ENCODE measurements at regions not wholly inside any gene's neighbourhood (a gene's known extent, or its start where the extent isn't known, plus 50 kb on each side); places are given as distances from the start of the nearest gene placed in this dataset.

- Histone ChIP-seq H2AK5ac (ENCODE audit: low read depth, low read length) (no peak overlapping the region), H2BK15ac (ENCODE audit: low read depth, low read length) (no peak overlapping the region), H3K4me1 (ENCODE audit: control insufficient read depth, insufficient read depth, low read length) (peaks cover 5% of the 10 kb centered on the region; the same call in 1 of the 2 replicates), H3K14ac (replicated peaks; ENCODE audit: low read depth, low read length) (no peak overlapping the region), H3K9me3 (ENCODE audit: control insufficient read depth, insufficient read depth, low read length) (no peaks in the 10 kb centered on the region), H4K91ac (ENCODE audit: insufficient read depth, low read depth, low read length) (no peak overlapping the region), H2AFZ (replicated peaks; ENCODE audit: low read length, poor library complexity) (no peak overlapping the region), H2AK9ac (replicated peaks; ENCODE audit: low read depth, low read length, poor library complexity) (no peak overlapping the region), H3K9ac (ENCODE audit: low read depth, low read length) (no peak overlapping the region), H3K23ac (ENCODE audit: low read depth, low read length) (no peak overlapping the region), H3K4me2 (ENCODE audit: low read depth, low read length) (no peak overlapping the region), H4K8ac (ENCODE audit: low read depth in 2 of 2, low read length in 2 of 2) (no peak overlapping the region), H3K27ac (ENCODE audit: insufficient read depth, low read length) (no peak overlapping the region), H3K4me3 (ENCODE audit: insufficient read depth, low read depth, low read length) (no peak overlapping the region), H3K56ac (ENCODE audit: extremely low read depth, insufficient read depth, low read length) (no peak overlapping the region), H3K18ac (ENCODE audit: low read depth, low read length) (no peak overlapping the region), H3K36me3 (ENCODE audit: control insufficient read depth, insufficient read depth, low read length) (no peaks in the 10 kb centered on the region), H3K27me3 (ENCODE audit: control insufficient read depth, insufficient read depth, low read length) (no peaks in the 10 kb centered on the region), H4K20me1 (ENCODE audit: insufficient read depth, low read length) (no peaks in the 10 kb centered on the region), H2BK5ac (ENCODE audit: low read depth, low read length, poor library complexity, severe bottlenecking) (no peak overlapping the region), H3K79me1 (ENCODE audit: low read depth in 1 of 2, low read length in 2 of 2) (no peaks in the 10 kb centered on the region), H3K4ac (ENCODE audit: low read depth, low read length) (no peak overlapping the region), H4K5ac (ENCODE audit: low read depth, low read length) (no peak overlapping the region), H3K9me1 (ENCODE audit: insufficient read depth, low read length) (no peaks in the 10 kb centered on the region; the same call in 1 of the 2 replicates), H2BK120ac (ENCODE audit: low read depth, low read length) (no peak overlapping the region), H2BK20ac (ENCODE audit: low read depth, low read length) (no peak overlapping the region)
- intact Hi-C loops (cut with micrococcal nuclease) (loop anchor here (5.0 to 10.0 kb wide), 4 partner anchors 911 to 1301 kb away; no protein-coding TSS in a partner anchor), in situ Hi-C loops (cut with MboI; ENCODE audit: low sequenced_read_pairs) (loop anchor here (25.0 kb wide), 1 partner anchor 909 kb away; no protein-coding TSS in a partner anchor), dilution Hi-C loops (cut with HindIII; ENCODE audit: low sequenced_read_pairs, unreplicated experiment) (no loop called here)
- DNase-seq (no peak), ATAC-seq (ENCODE audit: low read depth) (no peak)
- TF ChIP-seq BHLHE40 (IDR thresholded peaks at IDR 0.05; ENCODE audit: low read depth, low read length) (no peak), USF2 (IDR thresholded peaks at IDR 0.05; ENCODE audit: low read depth, low read length) (no peak), CEBPB (IDR thresholded peaks at IDR 0.05; ENCODE audit: low read depth, low read length) (no peak), FOS (IDR thresholded peaks at IDR 0.05; ENCODE audit: low read depth, low read length) (no peak), CHD1 (IDR thresholded peaks at IDR 0.05; ENCODE audit: low read depth, low read length) (no peak), SMC3 (IDR thresholded peaks at IDR 0.05; ENCODE audit: low read depth, low read length) (no peak), MXI1 (IDR thresholded peaks at IDR 0.05; ENCODE audit: borderline replicate concordance, low read depth, low read length) (no peak), POLR2A (IDR thresholded peaks at IDR 0.05; ENCODE audit: low read depth, low read length) (no peak), NFE2L2 (IDR thresholded peaks at IDR 0.05; ENCODE audit: low read depth, low read length) (no peak), ELK1 (IDR thresholded peaks at IDR 0.05; ENCODE audit: borderline replicate concordance, low read depth, low read length) (no peak), CTCF (conservative IDR thresholded peaks at IDR 0.05; ENCODE audit: low read depth, low read length) (no peak), MAZ (IDR thresholded peaks at IDR 0.05; ENCODE audit: borderline replicate concordance, low read depth, low read length) (no peak), RFX5 (IDR thresholded peaks at IDR 0.05; ENCODE audit: low read depth, low read length) (no peak), RCOR1 (IDR thresholded peaks at IDR 0.05; ENCODE audit: insufficient replicate concordance, low read length) (no peak), MAFK (IDR thresholded peaks at IDR 0.05; ENCODE audit: low read depth, low read length) (no peak)
- WGBS, 2 experiments (ENCODE audit: extremely low coverage in 2 of 2, insufficient read length in 1 of 2), result no CpG with 5 or more reads among the region's 5 CpGs
- CTCF ChIA-PET, result no interaction called here
- POLR2A ChIA-PET (ENCODE audit: unreplicated experiment), result no interaction called here
- no TSS peak for BruUV-seq (replicated peaks)
Measured at GRCh38 chr14:54346257-54346656, 50.5 kb upstream of the CDKN3 start.
